HG03175 (cell line): ENCODE measurements at regions not wholly inside any gene's neighbourhood (a gene's known extent, or its start where the extent isn't known, plus 50 kb on each side); places are given as distances from the start of the nearest gene placed in this dataset.
"Not testable (repeated sequence)": the region's sequence is repeated elsewhere in the genome, so short reads cannot be mapped to it uniquely, and the experiment has no call there.

Experiments used
- ATAC-seq: cut with Tn5 transposase; IDR thresholded peaks from one replicate; pipeline ENCODE4 v1.9.1; 2021; ENCODE audit warnings: mild to moderate bottlenecking, moderate library complexity; ENCODE audit not compliant: unreplicated experiment

GRCh38 chr4:173475751-173476150 lies 54.3 kb downstream of the HAND2 start:
- no peak for ATAC-seq

- no peak for ATAC-seq
Observed at GRCh38 chr4:173469622-173470021, 60.4 kb downstream of the HAND2 start.

- ATAC-seq = no peak
Observed at GRCh38 chr4:173468314-173468713, 61.7 kb downstream of the HAND2 start.

- no peak for ATAC-seq
Observed at GRCh38 chr4:173466101-173466500, 63.9 kb downstream of the HAND2 start.

DNA sequence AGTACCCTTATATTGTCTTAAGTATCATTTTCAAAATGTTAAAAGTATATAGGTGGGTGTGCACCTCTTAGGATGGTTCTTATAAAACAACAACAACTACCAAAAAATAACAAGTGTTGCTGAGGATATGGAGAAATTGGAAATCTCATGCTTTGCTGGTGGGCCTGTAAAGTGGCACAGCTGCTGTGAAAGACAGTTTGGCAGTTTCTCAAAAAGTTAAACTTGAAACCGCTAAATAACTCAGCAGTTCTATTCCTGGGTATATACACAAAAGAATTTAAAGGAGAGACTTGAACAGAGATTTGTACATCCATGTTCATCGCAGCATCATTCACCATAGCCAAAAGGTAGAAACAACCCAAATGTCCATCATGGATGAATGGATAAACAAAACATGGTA lies 65.5 kb downstream of the HAND2 start:
- ATAC-seq = no peak

DNA sequence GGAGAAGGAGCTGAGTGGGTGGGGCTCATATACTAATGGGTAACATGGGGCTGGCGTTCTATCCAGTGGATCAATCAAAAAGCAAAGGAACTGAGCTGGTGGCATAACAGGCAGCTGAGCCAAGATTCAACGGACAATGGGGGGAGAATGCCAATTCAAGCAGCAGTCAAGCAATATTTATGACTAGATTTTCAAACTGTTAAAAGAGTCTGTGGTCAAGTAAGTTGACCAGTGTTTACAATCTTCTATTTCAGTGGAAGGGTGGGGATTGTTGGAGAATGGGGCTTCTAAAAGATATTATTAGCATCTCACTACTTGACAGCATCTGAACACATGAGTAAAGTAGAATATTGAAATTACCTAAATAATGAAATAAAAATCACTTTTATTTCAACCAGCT lies 64.9 kb upstream of the SCRG1 start:
- ATAC-seq = no peak

DNA sequence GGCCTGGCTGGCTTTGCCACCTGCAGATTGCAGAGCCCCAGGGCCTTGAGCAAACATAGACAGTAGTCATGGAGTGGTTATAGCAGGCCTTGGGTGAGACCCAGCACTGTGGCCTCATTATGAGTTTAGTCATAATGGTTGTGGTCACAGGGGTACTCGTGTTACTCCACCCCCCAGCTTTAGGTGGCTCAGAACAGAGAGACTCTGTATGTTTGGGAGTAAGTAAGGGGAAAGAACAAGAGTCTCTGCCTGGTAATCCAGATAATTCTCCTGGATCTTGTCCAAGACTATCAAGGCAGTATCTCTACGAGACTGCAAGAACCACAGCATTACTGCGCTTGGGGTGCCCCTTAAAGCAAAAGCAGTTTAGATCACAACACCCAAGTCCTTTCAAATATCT lies 62.3 kb upstream of the SCRG1 start:
- ATAC-seq = no peak

DNA sequence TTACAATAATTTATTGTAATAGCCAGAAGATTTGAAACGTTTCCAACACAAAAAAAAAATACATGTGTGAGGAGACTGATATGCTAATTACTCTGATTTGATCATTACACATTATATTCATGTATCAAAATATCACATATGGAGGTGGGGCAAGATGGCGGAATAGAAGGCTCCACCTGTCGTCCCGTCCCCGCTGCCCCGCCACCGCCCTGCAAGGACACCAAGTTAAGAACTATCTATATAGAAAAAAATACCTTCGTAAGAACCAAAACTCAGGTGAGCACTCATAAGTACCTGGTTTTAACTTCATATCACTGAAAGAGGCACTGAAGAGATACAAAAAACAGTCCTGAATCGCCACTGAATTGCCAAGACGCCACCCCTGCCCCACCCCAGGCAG lies 60.9 kb upstream of the SCRG1 start:
- no peak for ATAC-seq

GRCh38 chr4:173457893-173458292 lies 59.0 kb upstream of the SCRG1 start:
- no peak for ATAC-seq

DNA sequence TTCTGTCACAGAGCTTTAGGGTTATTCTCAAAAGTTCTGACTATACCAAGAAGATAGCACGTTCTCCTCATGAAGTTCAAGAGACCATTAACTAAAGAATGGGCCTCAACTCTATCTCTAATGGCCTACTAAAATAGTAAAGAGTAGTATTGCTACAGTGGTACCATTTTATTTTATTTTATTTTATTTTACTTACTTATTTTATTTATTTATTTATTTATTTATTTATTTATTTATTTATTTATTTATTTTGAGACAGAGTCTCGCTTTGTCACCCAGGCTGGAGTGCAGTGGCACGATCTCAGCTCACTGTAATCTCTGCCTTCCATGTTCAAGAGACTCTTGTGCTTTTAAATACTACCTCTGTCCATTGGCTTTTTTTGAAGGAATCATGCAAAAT lies 52.5 kb upstream of the SCRG1 start:
- ATAC-seq = not testable (repeated sequence)

GRCh38 chr4:173450281-173450680 lies 51.4 kb upstream of the SCRG1 start:
- no peak for ATAC-seq

GRCh38 chr4:173449380-173449717 lies 50.4 kb upstream of the SCRG1 start:
- ATAC-seq = no peak

DNA sequence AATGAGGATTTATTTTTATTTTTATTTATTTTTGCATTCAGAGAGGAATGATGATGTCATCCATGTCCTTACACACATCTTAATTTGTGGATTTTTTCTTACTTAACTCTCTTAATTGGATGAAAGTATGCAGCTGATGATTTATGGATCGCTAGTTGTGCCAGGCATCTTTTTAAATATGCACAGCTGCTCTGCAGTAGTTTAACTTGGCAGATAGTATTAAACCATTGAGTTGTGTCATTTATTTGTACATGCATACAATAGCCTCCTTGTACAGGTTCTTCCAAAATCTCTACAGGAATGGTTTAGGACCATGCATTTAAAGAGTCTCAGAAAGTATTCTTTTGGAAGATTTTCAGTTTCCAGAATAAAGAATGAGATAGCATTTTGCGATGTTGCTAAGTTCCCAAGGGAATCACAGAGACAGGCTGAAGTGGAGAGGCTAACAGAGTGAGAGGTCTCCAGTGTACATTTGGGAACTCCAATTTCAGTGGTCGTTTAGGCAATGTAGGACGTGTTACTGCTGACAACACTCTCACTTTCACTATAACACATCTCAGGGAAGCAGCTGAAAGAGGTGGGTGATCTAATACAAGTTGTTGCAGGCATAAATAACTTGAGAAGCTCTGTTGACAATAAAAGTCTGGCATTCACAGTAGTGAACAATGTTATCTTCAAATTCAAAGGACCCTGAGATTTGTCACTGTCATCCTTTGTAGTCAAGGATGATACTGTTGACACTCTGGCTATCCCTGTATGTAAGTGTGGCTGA lies 49.9 kb upstream of the SCRG1 start:
- peak; percentile 45 for ATAC-seq
